K562 (cell line): ENCODE measurements at regions not wholly inside any gene's neighbourhood (a gene's known extent, or its start where the extent isn't known, plus 50 kb on each side); places are given as distances from the start of the nearest gene placed in this dataset.

ENCODE experiments used
- ATAC-seq: fragments of 200-7000 bp; cut with Tn5 transposase; 3 replicates; pipeline ENCODE4 v1.9.1; 2020; ENCODE audit warnings: moderate library complexity
- BruUV-seq: library from RNA; stranded (reverse); fragments of 400-500 nt; replicated peaks from 2 replicates; lab custom pipeline; 2021; lab: Mats Ljungman, UMichigan
- CTCF ChIA-PET: fragments of 300-600 bp; formaldehyde crosslinking; extraction: SDS; loops from one replicate; lab custom pipeline; 2021; ENCODE audit warnings: low intra/inter-chr PET ratio; lab: Yijun Ruan, JAX
- POLR2A ChIA-PET: fragments of 300-600, 350-650 bp; sonication (Branson Sonifier 250); formaldehyde crosslinking; extraction: SDS; loops from one replicate; lab custom pipeline; 2021; ENCODE audit warnings: antibody characterized with exemption, inconsistent platforms; lab: Yijun Ruan, JAX
- DNase-seq, 4 experiments: peaks; one replicate each; pipeline versions ENCODE4 v3.0.0 to v3.0.0-alpha.2; 2011 to 2018; ENCODE audit warnings: low spot score in 3 of 4, mixed read lengths in 3 of 4; ENCODE audit errors: extremely low read depth in 1 of 4
- FAIRE-seq: peaks from 2 replicates; lab custom pipeline; 2011; peaks lifted over from hg19 to GRCh38; lab: Jason Lieb, UNC
- H2AFZ ChIP-seq: 2 replicates; pipeline ENCODE4 v1.6.0; 2011; ENCODE audit warnings: low read depth, low read length, control low read depth, inconsistent platforms
- H3K27ac ChIP-seq: fragments of 200-600 bp; 3 replicates; pipeline ENCODE4 v1.8.0; 2011; ENCODE audit warnings: low read depth, mild to moderate bottlenecking, control low read depth, inconsistent platforms, low read length, moderate library complexity, mixed read lengths; ENCODE audit errors: extremely low read depth
- H3K27me3 ChIP-seq, 2 experiments: fragments of 300-600 bp in 1 of 2; 2 replicates in 1 of 2; 3 replicates in 1 of 2; pipeline versions ENCODE4 v1.6.0 to v1.8.0; 2011; ENCODE audit warnings: inconsistent platforms in 2 of 2, low read length in 2 of 2, mild to moderate bottlenecking in 1 of 2, mixed read lengths in 1 of 2, moderate library complexity in 1 of 2; ENCODE audit not compliant: control insufficient read depth in 2 of 2, insufficient read depth in 2 of 2
- H3K36me3 ChIP-seq: fragments of 300-600 bp; 3 replicates; pipeline ENCODE4 v1.8.0; 2011; ENCODE audit warnings: mild to moderate bottlenecking, low read length, inconsistent platforms; ENCODE audit not compliant: control insufficient read depth, insufficient read depth
- H3K4me1 ChIP-seq, 2 experiments: fragments of 200-600 bp in 1 of 2; replicated peaks in 1 of 2; 2 replicates in 1 of 2; 3 replicates in 1 of 2; pipeline versions ENCODE4 v1.5.1 to v1.8.0; 2011; ENCODE audit warnings: inconsistent platforms in 2 of 2, low read length in 2 of 2, mild to moderate bottlenecking in 1 of 2, mixed read lengths in 1 of 2, moderate library complexity in 1 of 2; ENCODE audit not compliant: control insufficient read depth in 2 of 2, insufficient read depth in 2 of 2
- H3K4me2 ChIP-seq: 2 replicates; pipeline ENCODE4 v1.6.1; 2011; ENCODE audit warnings: low read length, control low read depth, inconsistent platforms, mixed read lengths; ENCODE audit not compliant: insufficient read depth
- H3K4me3 ChIP-seq: fragments of 200-600 bp; sonication (generic), shearing (Covaris generic); 2 replicates; pipeline ENCODE4 v1.5.1; 2016; ENCODE audit warnings: control low read depth, inconsistent platforms
- H3K79me2 ChIP-seq: fragments of 200-600 bp; 3 replicates; pipeline ENCODE4 v1.8.0; 2011; ENCODE audit warnings: low read length, inconsistent platforms; ENCODE audit not compliant: control insufficient read depth, insufficient read depth
- H3K9ac ChIP-seq, 2 experiments: 2 replicates each; pipeline versions ENCODE4 v1.6.0 to v1.6.1; 2011; ENCODE audit warnings: low read depth in 2 of 2, low read length in 2 of 2, control low read depth in 1 of 2, inconsistent platforms in 1 of 2, mild to moderate bottlenecking in 1 of 2, mixed read lengths in 1 of 2; ENCODE audit not compliant: insufficient read depth in 1 of 2
- H3K9me1 ChIP-seq: one replicate; pipeline ENCODE4 v1.6.0; 2011; ENCODE audit warnings: inconsistent platforms, mild to moderate bottlenecking, low read length, moderate library complexity; ENCODE audit not compliant: control insufficient read depth, insufficient read depth
- H3K9me3 ChIP-seq: replicated peaks from 2 replicates; pipeline ENCODE4 v1.5.1; 2011; ENCODE audit warnings: low read depth, low read length, inconsistent platforms; ENCODE audit not compliant: control insufficient read depth, insufficient read depth
- H4K20me1 ChIP-seq: replicated peaks from 2 replicates; pipeline ENCODE4 v1.6.1; 2011; ENCODE audit warnings: low read length, inconsistent platforms, mixed read lengths; ENCODE audit not compliant: control insufficient read depth, insufficient read depth
- ARHGAP35 ChIP-seq: fragments of 450-650 bp; IDR thresholded peaks from 2 replicates; pipeline ENCODE4 v1.6.1; 2018; ENCODE audit not compliant: partially characterized antibody
- NFXL1 ChIP-seq: fragments of 450-650 bp; formaldehyde crosslinking; IDR thresholded peaks from 2 replicates; pipeline ENCODE4 v1.4.0; 2021; ENCODE audit warnings: mild to moderate bottlenecking
- POLR3G ChIP-seq: IDR thresholded peaks from 2 replicates; pipeline ENCODE4 v1.6.1; 2011; ENCODE audit not compliant: insufficient read length, insufficient replicate concordance; ENCODE audit errors: extremely low read depth
- SMAD3 ChIP-seq: fragments of 450-650 bp; formaldehyde crosslinking; conservative IDR thresholded peaks from 2 replicates; pipeline ENCODE4 v1.4.0; 2020; ENCODE audit warnings: mild to moderate bottlenecking
- SNIP1 ChIP-seq: fragments of 450-650 bp; IDR thresholded peaks from 2 replicates; pipeline ENCODE4 v1.7.1; 2017; ENCODE audit warnings: low read depth, mild to moderate bottlenecking
- WGBS: fragments of 100-300 bp; shearing (Covaris generic); methylation state at CpG from one replicate; pipeline ENCODE4 v1.1.6; 2016; ENCODE audit warnings: low coverage, mixed read lengths; ENCODE audit not compliant: insufficient coverage; ENCODE audit errors: missing lambda C conversion rate; 5-methylcytosine and 5-hydroxymethylcytosine counted together
- in situ Hi-C: fragments of 300-500 bp; cut with MboI; formaldehyde crosslinking; loops from 4 replicates; pipeline ENCODE4 v1.15.0; 2018; ENCODE audit warnings: inconsistent platforms, mixed read lengths
- intact Hi-C: fragments of 100-400 bp; cut with micrococcal nuclease; formaldehyde crosslinking; loops from 2 replicates; pipeline ENCODE4 v1.14.2; 2022
- TF ChIP-seq, protein P1 (sequence below), 2 experiments: fragments of 450-650 bp in 1 of 2; sonication (generic) in 1 of 2; formaldehyde crosslinking; conservative IDR thresholded peaks; 2 replicates each; pipeline versions ENCODE4 v1.4.0 to v1.8.1; 2020 to 2022; ENCODE audit warnings: mild to moderate bottlenecking in 1 of 2, missing genetic modification reagents in 1 of 2

GRCh38 chr10:124279882-124280281 is 138.8 kb downstream of the OAT start:
- H3K9ac ChIP-seq, result no peak overlapping the region
- no TSS peak for BruUV-seq
- no peak overlapping the region for H2AFZ ChIP-seq
- ATAC-seq, result no peak
- peaks cover 3 to 27% of the 10 kb centered on the region in 2 experiments; a peak in 3 of 5 replicates for H3K27me3 ChIP-seq
- TF ChIP-seq ARHGAP35, result no peak
- TF ChIP-seq, protein P1, sequence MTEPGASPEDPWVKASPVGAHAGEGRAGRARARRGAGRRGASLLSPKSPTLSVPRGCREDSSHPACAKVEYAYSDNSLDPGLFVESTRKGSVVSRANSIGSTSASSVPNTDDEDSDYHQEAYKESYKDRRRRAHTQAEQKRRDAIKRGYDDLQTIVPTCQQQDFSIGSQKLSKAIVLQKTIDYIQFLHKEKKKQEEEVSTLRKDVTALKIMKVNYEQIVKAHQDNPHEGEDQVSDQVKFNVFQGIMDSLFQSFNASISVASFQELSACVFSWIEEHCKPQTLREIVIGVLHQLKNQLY (CRISPR knock-in tag; conservative IDR thresholded peaks at IDR 0.05), result no peak
- TF ChIP-seq, all 486 proteins: peak for 0
- H4K20me1 ChIP-seq, result no peaks in the 10 kb centered on the region
- in situ Hi-C loops (no loop called here), intact Hi-C loops (no loop called here)
- no peak overlapping the region for H3K4me3 ChIP-seq
- no peaks in the 10 kb centered on the region for H3K9me3 ChIP-seq
- no peaks in the 10 kb centered on the region for H3K9me1 ChIP-seq
- no peak overlapping the region for H3K4me2 ChIP-seq
- H3K27ac ChIP-seq, result no peak overlapping the region
- ChIA-PET CTCF (no interaction called here), POLR2A (no interaction called here)
- 1% methylated on average over 8 of the region's 8 CpGs for WGBS
- DNase-seq (no peak), FAIRE-seq (no peak)
- no peaks in the 10 kb centered on the region for H3K4me1 ChIP-seq
- no peaks in the 10 kb centered on the region for H3K79me2 ChIP-seq
- H3K36me3 ChIP-seq, result no peaks in the 10 kb centered on the region

DNA sequence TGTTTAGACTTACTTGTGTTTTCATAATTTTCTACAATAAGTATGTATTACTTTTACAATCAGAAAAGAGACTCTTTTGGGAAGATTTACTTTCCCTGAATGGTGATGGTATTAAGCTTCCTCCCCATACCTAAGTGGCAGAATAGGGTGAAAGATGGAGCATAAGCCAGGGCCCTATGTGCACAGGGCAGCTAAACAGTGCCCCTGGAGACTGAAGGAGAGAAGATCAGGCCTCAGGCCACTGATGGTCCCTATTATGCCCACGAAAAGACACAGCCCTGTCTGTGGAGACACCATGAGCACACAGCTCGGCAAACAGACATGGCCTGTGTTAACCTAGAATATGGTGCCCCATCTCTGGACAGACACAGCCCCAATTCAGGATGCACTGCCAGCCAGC is 139.4 kb downstream of the OAT start:
- no peak for FAIRE-seq
- Histone ChIP-seq H3K27ac (no peak overlapping the region), H3K9ac (no peak overlapping the region), H3K9me3 (no peaks in the 10 kb centered on the region), H2AFZ (no peak overlapping the region), H3K4me1 (no peaks in the 10 kb centered on the region), H3K4me3 (no peak overlapping the region), H3K27me3 (peaks cover 3 to 27% of the 10 kb centered on the region in 2 experiments; a peak in 3 of 5 replicates), H3K4me2 (no peak overlapping the region), H3K9me1 (no peaks in the 10 kb centered on the region), H3K36me3 (no peaks in the 10 kb centered on the region), H3K79me2 (no peaks in the 10 kb centered on the region), H4K20me1 (no peaks in the 10 kb centered on the region)
- BruUV-seq, result no TSS peak
- 0% methylated on average over 1 of the region's 2 CpGs for WGBS
- intact Hi-C loops (no loop called here), in situ Hi-C loops (no loop called here)
- POLR2A ChIA-PET, result no interaction called here
- TF ChIP-seq SMAD3 (CRISPR knock-in tag), result no peak
- no peak for TF ChIP-seq SNIP1
- TF ChIP-seq POLR3G, result no peak
- no peak for TF ChIP-seq NFXL1 (CRISPR knock-in tag)
- ATAC-seq, result peak; percentile 54; the same call in 1 of the 3 replicates
- no peak for DNase-seq
- CTCF ChIA-PET, result no interaction called here
